ENCODE measurements at regions not wholly inside any gene's neighbourhood (a gene's known extent, or its start where the extent isn't known, plus 50 kb on each side); places are given as distances from the start of the nearest gene placed in this dataset.
A peak's percentile ranks its signal among the peaks of the same experiment; 100 is the strongest.

- DNase-seq: no peak
Observed at GRCh38 chr6:18785810-18786490, 398.8 kb downstream of the RNF144B start.

- DNase-seq: peak; percentile 5
Observed at GRCh38 chr6:18792866-18793265, 405.7 kb downstream of the RNF144B start.

- DNase-seq: no peak
Observed at GRCh38 chr6:18795726-18796125, 408.6 kb downstream of the RNF144B start.

- DNase-seq: no peak
Observed at GRCh38 chr6:18820725-18821124, 433.6 kb downstream of the RNF144B start.

- DNase-seq: no peak
Observed at GRCh38 chr6:18823782-18824386, 436.7 kb downstream of the RNF144B start.

- no peak for DNase-seq
Observed at GRCh38 chr6:18829272-18829870, 442.2 kb downstream of the RNF144B start.

- DNase-seq: no peak
Observed at GRCh38 chr6:18835976-18836375, 448.8 kb downstream of the RNF144B start.

- DNase-seq: no peak
Observed at GRCh38 chr6:18837013-18837412, 449.9 kb downstream of the RNF144B start.

GRCh38 chr6:18842534-18842933 is 455.4 kb downstream of the RNF144B start:
- no peak for DNase-seq

GRCh38 chr6:18845896-18846295 is 458.7 kb downstream of the RNF144B start:
- no peak for DNase-seq

GRCh38 chr6:18846327-18846726 is 459.2 kb downstream of the RNF144B start:
- no peak for DNase-seq

GRCh38 chr6:18861204-18861603 is 474.1 kb downstream of the RNF144B start:
- peak; percentile 0 for DNase-seq

GRCh38 chr6:18883268-18883667 is 496.1 kb downstream of the RNF144B start:
- no peak for DNase-seq

GRCh38 chr6:18883851-18884250 is 496.7 kb downstream of the RNF144B start:
- DNase-seq: no peak

GRCh38 chr6:18893540-18894269 is 506.6 kb downstream of the RNF144B start:
- DNase-seq: no peak

- no peak for DNase-seq
Observed at GRCh38 chr6:18897350-18897749, 510.2 kb downstream of the RNF144B start.

GRCh38 chr6:18904681-18905080 is 517.5 kb downstream of the RNF144B start:
- DNase-seq: no peak

GRCh38 chr6:18920701-18921100 is 533.6 kb downstream of the RNF144B start:
- no peak for DNase-seq

- no peak for DNase-seq
Observed at GRCh38 chr6:18931086-18931485, 543.9 kb downstream of the RNF144B start.

GRCh38 chr6:18958146-18958545 is 571.0 kb downstream of the RNF144B start:
- no peak for DNase-seq

- no peak for DNase-seq
Observed at GRCh38 chr6:18961566-18961965, 574.4 kb downstream of the RNF144B start.

GRCh38 chr6:18962361-18962905 is 575.3 kb downstream of the RNF144B start:
- no peak for DNase-seq

GRCh38 chr6:18963439-18963838 is 576.3 kb downstream of the RNF144B start:
- DNase-seq: no peak
